ENCODE measurements at regions not wholly inside any gene's neighbourhood (a gene's known extent, or its start where the extent isn't known, plus 50 kb on each side); places are given as distances from the start of the nearest gene placed in this dataset.

DNA sequence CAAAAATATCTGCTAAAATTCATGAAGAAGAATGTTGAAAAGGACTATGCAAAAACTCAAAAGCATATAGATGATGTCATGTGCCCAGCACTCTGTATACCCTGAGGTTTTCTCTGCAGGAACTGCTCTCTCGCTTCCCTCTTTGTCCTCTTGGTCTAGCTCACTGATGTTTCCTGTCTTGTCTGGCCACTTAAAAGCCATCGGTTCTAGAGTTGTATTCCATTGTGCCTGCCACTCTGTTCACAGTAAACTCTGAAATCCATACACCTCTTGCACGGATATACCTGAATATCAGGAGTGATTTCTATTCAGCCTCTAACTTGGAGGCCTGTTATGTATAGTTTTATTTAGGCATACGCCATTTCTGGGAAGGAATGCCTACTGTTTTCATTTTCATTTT, 101.0 kb upstream of the CNTNAP4 start:
- TF ChIP-seq CTCF (IDR thresholded peaks at IDR 0.05): no peak
- TF ChIP-seq POLR2A (IDR thresholded peaks at IDR 0.05): no peak

Data from body of pancreas (tissue), 4 donors.